DMS153 treated with DMSO at 0.1 percent for 48 hours (cell line): ENCODE measurements at regions not wholly inside any gene's neighbourhood (a gene's known extent, or its start where the extent isn't known, plus 50 kb on each side); places are given as distances from the start of the nearest gene placed in this dataset.
"Not testable (repeated sequence)": the region's sequence is repeated elsewhere in the genome, so short reads cannot be mapped to it uniquely, and the experiment has no call there.

Experiments
- DNase-seq: peaks from one replicate; lab custom pipeline; 2025; ENCODE audit not compliant: unreplicated experiment; lab: John Stamatoyannopoulos, UW

DNA sequence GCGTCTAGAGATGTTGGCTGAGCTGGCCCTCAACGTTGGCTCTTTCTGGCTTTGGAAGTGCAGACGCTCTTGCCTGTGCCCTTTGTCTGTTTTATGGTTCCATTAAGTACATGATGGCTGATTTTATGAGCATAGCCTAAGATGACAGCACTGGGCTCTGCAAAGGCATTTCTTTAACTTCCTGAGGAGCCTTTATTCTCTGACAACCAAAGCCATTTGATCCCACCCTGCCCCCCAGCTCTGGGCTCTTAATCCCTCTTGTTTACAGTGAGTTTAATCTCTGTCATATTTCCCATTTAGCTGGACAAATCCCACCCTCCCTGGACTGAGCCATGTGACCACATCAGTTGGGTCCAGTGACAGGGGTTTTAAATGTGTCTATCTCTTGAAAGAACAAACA, 195.9 kb downstream of the ACKR3 start:
- DNase-seq: no peak

GRCh38 chr2:236766850-236767249, 197.2 kb downstream of the ACKR3 start:
- DNase-seq: no peak

GRCh38 chr2:236767941-236768340, 198.3 kb downstream of the ACKR3 start:
- no peak for DNase-seq

- no peak for DNase-seq
Measured at GRCh38 chr2:236768393-236769140, 198.9 kb downstream of the ACKR3 start.

DNA sequence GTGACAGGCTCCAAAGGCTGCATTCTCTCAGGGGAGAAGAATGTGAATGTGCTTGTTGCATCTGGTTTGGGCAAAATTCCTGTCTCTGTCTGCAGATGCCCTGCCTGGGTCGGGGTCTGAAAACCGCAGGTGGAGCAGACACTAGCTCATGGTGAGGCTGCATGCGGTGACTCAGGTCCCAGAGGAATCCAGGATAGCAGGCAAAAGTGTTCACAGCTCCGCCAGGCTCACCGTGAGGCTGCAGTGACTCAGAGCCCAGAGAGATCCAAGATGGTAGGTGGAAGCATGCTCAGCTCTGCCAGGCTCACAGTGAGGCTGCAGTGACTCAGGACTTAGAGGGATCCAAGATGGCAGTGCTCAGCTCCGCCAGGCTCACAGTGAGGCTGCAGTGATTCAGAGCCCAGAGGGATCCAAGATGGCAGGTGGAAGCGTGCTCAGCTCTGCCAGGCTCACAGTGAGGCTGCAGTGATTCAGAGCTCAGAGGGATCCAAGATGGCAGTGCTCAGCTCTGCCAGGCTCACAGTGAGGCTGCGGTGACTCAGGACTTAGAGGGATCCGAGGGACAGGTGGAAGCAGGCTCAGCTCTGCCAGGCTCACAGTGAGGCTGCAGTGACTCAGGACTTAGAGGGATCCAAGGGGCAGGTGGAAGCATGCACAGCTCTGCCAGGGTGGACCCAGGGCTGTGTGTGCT, 200.5 kb downstream of the ACKR3 start:
- no peak for DNase-seq

DNA sequence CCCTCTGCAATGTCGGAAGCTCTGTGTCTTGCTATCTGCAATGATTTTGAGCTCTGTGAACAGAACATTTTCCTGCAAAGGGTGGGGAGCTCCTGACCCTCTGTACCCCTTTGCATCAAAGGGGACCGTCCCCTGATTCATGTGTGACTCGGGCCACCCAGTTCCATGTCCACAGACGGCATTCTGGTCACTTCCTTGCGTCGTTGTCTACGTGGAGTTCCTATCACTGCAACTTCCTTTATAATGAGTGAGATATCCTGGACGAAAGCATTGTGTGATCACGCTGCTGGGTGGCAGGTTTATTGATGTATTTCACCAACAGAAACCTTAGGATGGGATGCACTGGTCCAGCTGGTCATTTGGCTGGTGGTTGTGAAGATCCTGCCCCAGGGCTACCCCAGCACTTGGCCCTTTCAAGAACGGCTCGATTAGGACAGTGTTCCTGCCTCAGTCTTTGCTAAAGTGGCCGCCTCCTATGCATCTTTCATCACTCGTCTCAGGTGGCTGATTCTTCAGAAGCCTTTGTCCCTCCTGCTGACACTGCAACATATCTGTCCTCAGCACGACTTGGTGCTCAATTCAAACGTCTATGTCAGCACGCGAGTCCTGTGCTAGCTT, 202.7 kb downstream of the ACKR3 start:
- DNase-seq: no peak

DNA sequence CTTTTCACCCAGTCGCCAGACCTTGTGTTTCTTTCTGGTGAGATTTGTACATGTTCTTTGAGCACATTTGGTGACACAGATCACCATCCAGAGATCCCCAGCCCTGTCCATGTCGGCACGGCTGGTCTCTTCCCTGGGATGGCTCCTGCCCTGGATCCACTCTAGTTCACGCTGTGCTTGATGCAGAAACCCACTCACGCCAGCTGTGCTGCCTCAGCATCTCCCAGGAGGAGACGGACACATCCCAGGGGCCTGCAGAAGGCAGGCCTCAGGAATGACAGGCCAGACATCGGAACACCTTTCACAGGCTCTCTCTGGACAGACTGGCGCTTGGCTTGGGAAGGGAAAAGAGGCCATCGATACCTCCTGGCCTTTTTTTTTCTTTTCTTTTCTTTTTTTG, 203.6 kb downstream of the ACKR3 start:
- no peak for DNase-seq

- DNase-seq: no peak
Measured at GRCh38 chr2:236774171-236774570, 204.5 kb downstream of the ACKR3 start.

- DNase-seq: no peak
Measured at GRCh38 chr2:236775511-236775910, 205.9 kb downstream of the ACKR3 start.

DNA sequence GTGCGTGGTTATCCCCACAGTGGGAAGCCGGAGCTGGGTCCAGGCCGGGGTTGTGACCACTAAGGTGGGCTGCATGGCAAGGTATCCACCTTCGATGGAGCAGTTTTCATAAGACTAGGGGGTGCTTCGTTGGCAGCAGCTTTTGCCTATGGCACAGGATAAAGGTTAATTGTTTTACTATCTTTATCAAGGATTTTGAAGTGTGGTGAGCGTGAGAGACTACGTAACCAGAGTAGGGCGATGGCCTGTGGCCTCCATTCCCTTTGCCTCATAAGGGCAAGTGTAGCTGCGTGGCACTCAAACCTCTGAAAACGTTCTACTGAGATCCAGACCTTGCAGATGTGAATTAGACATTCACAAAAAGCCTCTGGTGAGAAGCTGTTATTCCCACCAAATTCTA, 206.6 kb downstream of the ACKR3 start:
- DNase-seq: no peak

GRCh38 chr2:236776695-236777251, 207.1 kb downstream of the ACKR3 start:
- no peak for DNase-seq

GRCh38 chr2:236777408-236777807, 207.8 kb downstream of the ACKR3 start:
- DNase-seq: no peak

DNA sequence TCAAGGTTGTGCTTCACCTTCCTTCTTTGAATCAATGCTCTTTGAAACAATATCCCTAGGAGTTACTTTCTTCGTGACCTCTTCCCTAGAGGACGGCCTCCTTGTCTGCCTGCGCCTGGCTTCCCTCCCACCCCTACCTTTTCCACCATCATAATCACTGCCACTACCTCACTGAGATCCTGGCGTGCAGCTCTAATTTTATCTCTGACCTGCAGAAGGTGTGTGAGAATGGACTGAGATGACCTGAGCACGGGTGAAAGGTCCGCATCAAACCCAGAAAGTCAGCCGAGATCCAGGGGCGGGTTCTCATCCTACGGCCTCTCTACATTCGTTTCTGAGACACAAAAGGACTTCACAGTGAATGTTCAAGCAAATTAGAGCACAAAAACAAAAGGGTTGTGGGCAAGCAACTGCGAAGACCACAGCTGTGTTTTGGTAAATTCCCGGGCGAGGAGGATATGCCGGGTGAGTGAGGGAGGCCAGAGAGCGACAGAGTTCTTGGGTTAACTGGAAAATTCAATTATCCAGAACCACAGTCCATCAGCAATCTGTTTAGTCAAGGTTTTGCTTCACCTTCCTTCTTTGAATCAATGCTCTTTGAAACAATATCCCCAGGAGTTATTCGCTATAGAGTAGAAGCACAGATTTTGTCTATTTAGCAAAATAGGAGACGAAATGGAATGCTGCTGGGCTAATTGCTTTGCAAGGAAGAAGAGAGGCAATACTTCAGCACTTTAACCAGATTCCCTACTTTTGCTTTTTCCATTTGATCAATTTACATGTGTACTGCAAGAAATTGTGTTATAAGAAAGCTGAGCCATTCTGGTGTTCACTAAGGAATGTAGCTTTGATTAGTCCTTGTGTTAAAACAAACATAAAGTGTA, 212.6 kb downstream of the ACKR3 start:
- no peak for DNase-seq

DNA sequence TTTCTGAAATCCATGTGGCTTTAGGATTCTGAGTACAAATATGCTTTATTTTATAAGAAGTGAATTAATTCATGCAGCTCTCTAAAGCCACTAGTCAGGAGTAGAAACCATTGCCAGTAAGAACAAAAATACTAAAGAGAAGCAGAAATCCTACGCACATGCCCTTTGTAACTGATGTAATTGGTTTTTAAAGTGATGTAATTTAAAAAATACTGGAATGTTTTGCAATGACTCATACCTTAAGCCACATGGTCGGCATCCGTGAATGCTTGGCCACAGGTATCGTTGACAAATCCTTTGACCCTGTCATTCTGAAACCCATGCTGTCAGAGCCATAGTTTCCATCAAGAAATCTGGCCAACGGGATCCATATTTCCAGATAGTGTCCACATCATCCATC, 213.3 kb downstream of the ACKR3 start:
- no peak for DNase-seq

- DNase-seq: no peak
Measured at GRCh38 chr2:236783417-236784020, 213.9 kb downstream of the ACKR3 start.

- no peak for DNase-seq
Measured at GRCh38 chr2:236785611-236786057, 216.0 kb downstream of the ACKR3 start.

GRCh38 chr2:236786751-236787150, 217.1 kb downstream of the ACKR3 start:
- DNase-seq: no peak

DNA sequence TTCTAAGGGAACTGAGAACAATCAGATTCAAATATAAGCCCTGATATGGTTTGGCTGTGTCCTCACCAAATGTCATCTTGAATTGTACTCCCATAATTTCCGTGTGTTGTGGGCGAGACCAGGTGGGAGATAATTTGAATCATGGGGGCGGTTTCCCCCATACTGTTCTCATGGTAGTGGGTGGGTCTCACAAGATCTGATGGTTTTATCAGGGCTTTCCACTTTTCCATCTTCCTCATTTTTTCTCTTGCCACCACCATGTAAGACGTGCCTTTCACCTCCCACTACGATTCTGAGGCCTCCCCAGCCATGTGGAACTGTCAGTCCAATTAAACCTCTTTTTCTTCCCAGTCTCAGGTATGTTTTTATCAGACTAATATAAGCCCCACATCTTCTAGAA, 217.8 kb downstream of the ACKR3 start:
- not testable (repeated sequence) for DNase-seq

DNA sequence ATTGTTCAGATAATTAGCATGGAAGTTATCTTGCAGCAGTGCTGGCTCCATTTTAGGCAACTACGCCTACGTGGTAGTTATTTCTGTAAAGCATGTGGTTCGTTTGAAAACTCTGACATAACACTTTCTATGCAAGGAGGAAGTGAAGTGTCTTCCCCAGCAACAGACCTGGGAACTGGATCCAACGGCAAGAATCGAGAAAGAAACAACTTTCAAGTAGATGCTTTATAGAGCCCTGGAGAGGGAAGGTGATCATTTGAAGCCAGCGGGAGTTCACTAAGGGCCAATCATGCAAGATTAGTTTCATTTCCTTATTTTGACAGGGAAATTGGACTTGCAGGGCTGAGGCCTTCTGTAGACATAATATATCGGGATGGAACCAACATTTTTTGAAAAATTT, 218.3 kb downstream of the ACKR3 start:
- no peak for DNase-seq

GRCh38 chr2:236790963-236791362, 221.3 kb downstream of the ACKR3 start:
- no peak for DNase-seq
